ENCODE measurements at regions not wholly inside any gene's neighbourhood (a gene's known extent, or its start where the extent isn't known, plus 50 kb on each side); places are given as distances from the start of the nearest gene placed in this dataset.

DNA sequence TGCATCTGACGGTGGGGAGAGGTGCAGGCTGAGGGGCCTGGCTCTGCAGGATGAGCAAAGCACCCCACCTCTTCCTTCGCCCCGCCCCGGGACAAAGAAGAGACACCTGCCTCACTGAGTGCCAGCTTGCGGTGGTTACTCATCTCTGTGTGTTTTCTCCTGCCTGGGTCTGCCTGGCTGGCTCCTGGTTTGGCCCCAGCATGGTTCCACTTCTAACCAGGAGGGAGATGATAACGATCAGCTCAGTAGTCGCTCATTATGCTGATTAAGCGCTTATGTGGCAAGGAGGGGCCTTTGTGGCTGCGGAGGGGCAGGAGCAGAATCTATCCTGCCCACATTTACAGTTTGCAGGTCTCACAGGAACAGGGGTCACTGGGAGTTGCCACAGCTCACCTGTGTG lies 68.7 kb upstream of the EDAR start:
- TF ChIP-seq, protein P1, sequence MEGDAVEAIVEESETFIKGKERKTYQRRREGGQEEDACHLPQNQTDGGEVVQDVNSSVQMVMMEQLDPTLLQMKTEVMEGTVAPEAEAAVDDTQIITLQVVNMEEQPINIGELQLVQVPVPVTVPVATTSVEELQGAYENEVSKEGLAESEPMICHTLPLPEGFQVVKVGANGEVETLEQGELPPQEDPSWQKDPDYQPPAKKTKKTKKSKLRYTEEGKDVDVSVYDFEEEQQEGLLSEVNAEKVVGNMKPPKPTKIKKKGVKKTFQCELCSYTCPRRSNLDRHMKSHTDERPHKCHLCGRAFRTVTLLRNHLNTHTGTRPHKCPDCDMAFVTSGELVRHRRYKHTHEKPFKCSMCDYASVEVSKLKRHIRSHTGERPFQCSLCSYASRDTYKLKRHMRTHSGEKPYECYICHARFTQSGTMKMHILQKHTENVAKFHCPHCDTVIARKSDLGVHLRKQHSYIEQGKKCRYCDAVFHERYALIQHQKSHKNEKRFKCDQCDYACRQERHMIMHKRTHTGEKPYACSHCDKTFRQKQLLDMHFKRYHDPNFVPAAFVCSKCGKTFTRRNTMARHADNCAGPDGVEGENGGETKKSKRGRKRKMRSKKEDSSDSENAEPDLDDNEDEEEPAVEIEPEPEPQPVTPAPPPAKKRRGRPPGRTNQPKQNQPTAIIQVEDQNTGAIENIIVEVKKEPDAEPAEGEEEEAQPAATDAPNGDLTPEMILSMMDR (IDR thresholded peaks at IDR 0.05; ENCODE audit: insufficient read depth, low read depth, low read length) = no peak
- POLR2A ChIA-PET = no interaction called here
- CTCF ChIA-PET = no interaction called here
- peaks cover 27% of the 10 kb centered on the region for H3K27me3 ChIP-seq (ENCODE audit: control insufficient read depth, insufficient read depth, low read length)
- no peak for DNase-seq (ENCODE audit: low read depth)
- no peak overlapping the region for H3K4me3 ChIP-seq (ENCODE audit: low read depth, low read length)
- H3K36me3 ChIP-seq (ENCODE audit: control insufficient read depth, insufficient read depth, low read length) = no peaks in the 10 kb centered on the region

DNA sequence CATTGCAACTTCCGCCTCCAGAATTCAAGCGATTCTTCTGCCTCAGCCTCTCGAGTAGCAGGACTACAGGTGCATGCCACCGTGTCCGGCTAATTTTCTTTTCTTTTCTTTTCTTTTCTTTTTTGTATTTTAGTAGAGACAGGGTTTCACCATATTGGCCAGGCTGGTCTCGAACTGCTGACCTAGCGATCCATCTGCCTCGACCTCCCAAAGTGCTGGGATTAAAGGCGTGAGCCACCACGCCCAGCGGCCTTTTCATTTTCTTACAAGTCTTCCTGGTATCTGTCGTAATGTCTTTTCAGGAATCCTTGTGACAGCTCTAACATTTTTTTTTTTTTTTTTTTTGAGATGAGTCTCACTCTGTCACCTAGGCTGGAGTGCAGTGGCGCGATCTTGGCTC lies 66.4 kb upstream of the EDAR start:
- ChIA-PET POLR2A (no interaction called here), CTCF (interaction anchor here (0.6 kb wide), 1 partner anchor 23 kb away, joined by 3 read pairs; no protein-coding TSS in a partner anchor)
- DNase-seq (ENCODE audit: low read depth) = no peak
- Histone ChIP-seq H3K36me3 (ENCODE audit: control insufficient read depth, insufficient read depth, low read length) (no peaks in the 10 kb centered on the region), H3K27me3 (ENCODE audit: control insufficient read depth, insufficient read depth, low read length) (peaks cover 19% of the 10 kb centered on the region), H3K4me3 (ENCODE audit: low read depth, low read length) (no peak overlapping the region)
- TF ChIP-seq, protein P1 (IDR thresholded peaks at IDR 0.05; ENCODE audit: insufficient read depth, low read depth, low read length) = no peak

DNA sequence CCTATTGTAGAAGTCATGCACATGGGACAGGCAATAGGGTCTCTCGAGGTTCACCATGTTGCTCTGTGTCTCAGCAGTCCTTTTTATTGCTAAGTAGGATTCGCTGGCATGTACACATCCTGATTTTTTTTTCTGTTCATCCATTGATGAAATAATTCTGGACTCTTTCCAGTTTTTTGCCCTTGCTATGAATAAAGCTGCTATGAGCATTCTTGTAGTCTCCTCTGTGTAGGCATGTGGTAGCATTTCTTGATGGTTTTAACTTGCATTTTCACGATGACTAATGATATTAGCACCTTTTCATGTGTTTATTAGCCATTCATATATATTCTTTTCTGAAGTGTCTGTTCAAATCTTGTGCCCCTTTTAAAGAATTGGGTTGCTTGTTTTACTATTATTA lies 65.8 kb upstream of the EDAR start:
- Histone ChIP-seq H3K27me3 (ENCODE audit: control insufficient read depth, insufficient read depth, low read length) (peaks cover 19% of the 10 kb centered on the region), H3K36me3 (ENCODE audit: control insufficient read depth, insufficient read depth, low read length) (no peaks in the 10 kb centered on the region), H3K4me3 (ENCODE audit: low read depth, low read length) (no peak overlapping the region)
- DNase-seq (ENCODE audit: low read depth) = no peak
- ChIA-PET CTCF (interaction anchor here (0.6 kb wide), 1 partner anchor 22 kb away, joined by 3 read pairs; no protein-coding TSS in a partner anchor), POLR2A (no interaction called here)
- TF ChIP-seq, protein P1 (IDR thresholded peaks at IDR 0.05; ENCODE audit: insufficient read depth, low read depth, low read length) = no peak

DNA sequence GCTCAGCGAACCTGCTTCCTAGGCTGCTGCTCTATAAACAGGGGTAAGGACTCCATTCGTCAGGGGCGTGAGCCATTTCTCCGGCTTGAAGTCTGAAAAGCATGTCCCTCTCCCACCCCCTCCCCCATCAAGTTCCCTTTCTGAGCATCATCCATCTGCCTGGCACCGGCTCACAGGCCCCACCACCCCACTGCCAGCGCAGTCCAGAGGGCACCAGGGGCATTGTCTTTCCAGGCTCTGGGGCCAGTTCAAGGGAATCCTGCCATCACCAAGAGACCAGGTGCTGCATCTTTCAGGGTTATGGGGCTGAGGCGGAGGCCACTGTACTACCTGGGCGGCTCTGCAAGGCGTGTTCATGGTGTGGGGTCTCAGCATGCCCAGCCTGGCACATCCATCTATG lies 64.7 kb upstream of the EDAR start:
- DNase-seq (ENCODE audit: low read depth) = no peak
- H3K4me3 ChIP-seq (ENCODE audit: low read depth, low read length) = no peak overlapping the region
- no peaks in the 10 kb centered on the region for H3K36me3 ChIP-seq (ENCODE audit: control insufficient read depth, insufficient read depth, low read length)
- CTCF ChIA-PET = no interaction called here
- peaks cover 19% of the 10 kb centered on the region for H3K27me3 ChIP-seq (ENCODE audit: control insufficient read depth, insufficient read depth, low read length)
- TF ChIP-seq, protein P1 (IDR thresholded peaks at IDR 0.05; ENCODE audit: insufficient read depth, low read depth, low read length) = no peak
- POLR2A ChIA-PET = no interaction called here

DNA sequence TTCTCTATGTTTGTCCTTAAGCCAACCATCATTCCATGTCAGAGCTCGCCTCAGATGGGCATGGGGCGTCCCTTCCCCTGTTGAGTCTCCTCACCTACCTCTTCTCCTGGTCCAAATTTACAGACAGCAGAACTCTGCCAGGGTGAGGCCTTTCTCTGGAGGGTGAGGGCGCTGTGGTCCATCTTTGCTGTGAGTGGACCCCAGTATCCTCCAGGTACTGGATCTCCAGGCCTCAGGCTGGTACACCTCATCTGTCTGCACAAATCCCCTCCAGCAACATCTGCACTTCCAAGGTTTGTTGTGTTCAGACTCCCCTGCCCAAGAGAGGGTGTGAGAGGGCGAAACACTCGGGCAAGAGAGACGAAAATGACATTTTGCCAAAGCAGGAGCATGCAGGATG lies 63.9 kb upstream of the EDAR start:
- peaks cover 18% of the 10 kb centered on the region for H3K27me3 ChIP-seq (ENCODE audit: control insufficient read depth, insufficient read depth, low read length)
- no peak for DNase-seq (ENCODE audit: low read depth)
- ChIA-PET POLR2A (no interaction called here), CTCF (interaction anchor here (0.7 kb wide), 1 partner anchor 457 kb away, joined by 3 read pairs; no protein-coding TSS in a partner anchor)
- no peak overlapping the region for H3K4me3 ChIP-seq (ENCODE audit: low read depth, low read length)
- H3K36me3 ChIP-seq (ENCODE audit: control insufficient read depth, insufficient read depth, low read length) = no peaks in the 10 kb centered on the region
- TF ChIP-seq, protein P1 (IDR thresholded peaks at IDR 0.05; ENCODE audit: insufficient read depth, low read depth, low read length) = no peak

Measured in BJ (cell line).